ENCODE measurements at regions not wholly inside any gene's neighbourhood (a gene's known extent, or its start where the extent isn't known, plus 50 kb on each side); places are given as distances from the start of the nearest gene placed in this dataset.

- Histone ChIP-seq H3K36me3 (replicated peaks in 1 of 2; ENCODE audit: control extremely low read depth in 1 of 2, control insufficient read depth in 1 of 2, extremely low read depth in 1 of 2, insufficient read depth in 2 of 2, low read length in 1 of 2) (no peaks in the 10 kb centered on the region), H3K27ac (ENCODE audit: low read length in 2 of 2) (no peak overlapping the region), H3K79me2 (ENCODE audit: control insufficient read depth, insufficient read depth, low read length) (no peaks in the 10 kb centered on the region), H3K4me3 (ENCODE audit: control extremely low read depth in 1 of 5, extremely low read depth in 1 of 5, insufficient read depth in 1 of 5, low read depth in 2 of 5, low read length in 4 of 5) (no peak overlapping the region), H3K27me3 (replicated peaks in 1 of 4; ENCODE audit: control extremely low read depth in 1 of 4, control insufficient read depth in 3 of 4, insufficient read depth in 4 of 4, low read length in 3 of 4) (peaks cover 0 to 6% (median 3%) of the 10 kb centered on the region in 4 experiments), H2AFZ (ENCODE audit: insufficient read depth, low read depth, low read length, poor library complexity, severe bottlenecking) (no peak overlapping the region), H3K4me1 (ENCODE audit: control insufficient read depth in 2 of 2, insufficient read depth in 2 of 2, low read length in 2 of 2) (no peaks in the 10 kb centered on the region), H3K4me2 (replicated peaks; ENCODE audit: low read depth, low read length, poor library complexity, severe bottlenecking) (no peak overlapping the region), H3K9ac (ENCODE audit: low read length) (no peak overlapping the region), H3K9me3 (ENCODE audit: control extremely low read depth in 1 of 3, control insufficient read depth in 2 of 3, insufficient read depth in 1 of 3, low read length in 2 of 3) (peaks cover 2 to 19% (median 16%) of the 10 kb centered on the region in 3 donors), H4K20me1 (ENCODE audit: control insufficient read depth, insufficient read depth, low read length, poor library complexity, severe bottlenecking) (no peaks in the 10 kb centered on the region)
- no peak for DNase-seq
- WGBS (ENCODE audit: insufficient coverage): 89% methylated on average over 2 of the region's 8 CpGs
- intact Hi-C loops (cut with micrococcal nuclease): no loop called here
- peaks cover 22% of the 10 kb centered on the region for H3K27me3 Mint-ChIP-seq
- ATAC-seq (ENCODE audit: low read depth): no peak
- TF ChIP-seq CTCF (IDR thresholded peaks at IDR 0.05) (no peak), EZH2 (IDR thresholded peaks at IDR 0.05; ENCODE audit: borderline replicate concordance, insufficient read depth, low read depth, low read length, poor library complexity, severe bottlenecking) (no peak)
- H3K4me1 Mint-ChIP-seq: no peaks in the 10 kb centered on the region
- H3K27ac Mint-ChIP-seq: no peak overlapping the region
- CTCF ChIA-PET: no interaction called here
- no peak overlapping the region for H3K4me3 Mint-ChIP-seq
- peaks cover 5% of the 10 kb centered on the region for H3K9me3 Mint-ChIP-seq (ENCODE audit: insufficient read depth)
- POLR2A ChIA-PET: no interaction called here
These were observed 138.2 kb downstream of the MBD2 start for GRCh38 chr18:54086046-54086802.

DNA sequence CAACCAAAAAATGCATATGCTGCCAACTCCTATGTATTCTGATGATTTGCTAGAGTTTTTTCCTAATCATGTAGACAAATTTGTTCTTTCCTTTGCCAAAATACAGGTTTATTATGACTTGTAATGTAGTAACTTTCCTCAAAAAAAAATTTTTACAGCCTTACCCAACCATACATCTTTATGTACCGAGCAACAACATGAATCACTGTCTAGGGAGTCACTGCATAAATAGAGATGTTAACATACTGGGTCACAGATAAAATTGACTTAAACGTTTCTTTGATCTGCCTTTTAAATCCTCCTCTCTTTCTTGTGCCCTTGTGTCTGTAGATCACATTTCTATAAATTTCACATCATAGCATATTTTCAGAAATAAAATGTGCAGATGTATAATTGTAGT is 143.6 kb downstream of the MBD2 start:
- TF ChIP-seq CTCF (IDR thresholded peaks at IDR 0.05): no peak
- no peak for TF ChIP-seq EZH2 (IDR thresholded peaks at IDR 0.05; ENCODE audit: borderline replicate concordance, insufficient read depth, low read depth, low read length, poor library complexity, severe bottlenecking)
- CTCF ChIA-PET: no interaction called here
- H3K9ac ChIP-seq (ENCODE audit: low read length): no peak overlapping the region
- H3K79me2 ChIP-seq (ENCODE audit: control insufficient read depth, insufficient read depth, low read length): no peaks in the 10 kb centered on the region
- H3K36me3 ChIP-seq (replicated peaks in 1 of 2; ENCODE audit: control extremely low read depth in 1 of 2, control insufficient read depth in 1 of 2, extremely low read depth in 1 of 2, insufficient read depth in 2 of 2, low read length in 1 of 2): no peaks in the 10 kb centered on the region
- no peaks in the 10 kb centered on the region for H3K4me1 Mint-ChIP-seq
- no peaks in the 10 kb centered on the region for H4K20me1 ChIP-seq (ENCODE audit: control insufficient read depth, insufficient read depth, low read length, poor library complexity, severe bottlenecking)
- peaks cover 5% of the 10 kb centered on the region for H3K9me3 Mint-ChIP-seq (ENCODE audit: insufficient read depth)
- H3K4me3 ChIP-seq (ENCODE audit: control extremely low read depth in 1 of 5, extremely low read depth in 1 of 5, insufficient read depth in 1 of 5, low read depth in 2 of 5, low read length in 4 of 5): no peak overlapping the region
- no peak overlapping the region for H3K27ac Mint-ChIP-seq
- H3K9me3 ChIP-seq (ENCODE audit: control extremely low read depth in 1 of 3, control insufficient read depth in 2 of 3, insufficient read depth in 1 of 3, low read length in 2 of 3): peaks cover 1 to 19% (median 16%) of the 10 kb centered on the region in 3 donors
- no peak for ATAC-seq (ENCODE audit: low read depth)
- no peak overlapping the region for H3K4me3 Mint-ChIP-seq
- WGBS (ENCODE audit: insufficient coverage): no CpG with 5 or more reads among the region's 2 CpGs
- intact Hi-C loops (cut with micrococcal nuclease): no loop called here
- H2AFZ ChIP-seq (ENCODE audit: insufficient read depth, low read depth, low read length, poor library complexity, severe bottlenecking): no peak overlapping the region
- H3K4me2 ChIP-seq (replicated peaks; ENCODE audit: low read depth, low read length, poor library complexity, severe bottlenecking): no peak overlapping the region
- peaks cover 0 to 6% (median 3%) of the 10 kb centered on the region in 4 experiments for H3K27me3 ChIP-seq (replicated peaks in 1 of 4; ENCODE audit: control extremely low read depth in 1 of 4, control insufficient read depth in 3 of 4, insufficient read depth in 4 of 4, low read length in 3 of 4)
- DNase-seq: no peak
- H3K4me1 ChIP-seq (ENCODE audit: control insufficient read depth in 2 of 2, insufficient read depth in 2 of 2, low read length in 2 of 2): no peaks in the 10 kb centered on the region
- no peak overlapping the region for H3K27ac ChIP-seq (ENCODE audit: low read length in 2 of 2)
- peaks cover 17% of the 10 kb centered on the region for H3K27me3 Mint-ChIP-seq
- POLR2A ChIA-PET: no interaction called here

All from B cell (primary cell).